Testis (tissue), 2 donors: ENCODE measurements at regions not wholly inside any gene's neighbourhood (a gene's known extent, or its start where the extent isn't known, plus 50 kb on each side); places are given as distances from the start of the nearest gene placed in this dataset.

Experiments used
- DNase-seq: peaks from one replicate; pipeline ENCODE4 v3.0.0-alpha.2; 2019
- H3K27ac ChIP-seq, 2 donors: fragments of 200-600 bp; sonication (generic); one replicate each; pipeline ENCODE4 v1.5.1; 2019
- H3K27me3 ChIP-seq: fragments of 200-600 bp; sonication (generic); one replicate; pipeline ENCODE4 v1.5.1; 2019
- H3K36me3 ChIP-seq: fragments of 200-600 bp; sonication (generic); one replicate; pipeline ENCODE4 v1.5.1; 2017; ENCODE audit warnings: low read depth; ENCODE audit errors: missing control alignments
- H3K4me1 ChIP-seq: fragments of 200-600 bp; sonication (generic); one replicate; pipeline ENCODE4 v1.5.1; 2019
- H3K4me3 ChIP-seq, 2 donors: fragments of 200-600 bp; sonication (generic); one replicate each; pipeline ENCODE4 v1.5.1; 2017 to 2019
- H3K9me3 ChIP-seq: fragments of 200-600 bp; sonication (generic); one replicate; pipeline ENCODE4 v1.5.1; 2017
- POLR2A ChIP-seq: fragments of 450-650 bp; IDR thresholded peaks from one replicate; pipeline ENCODE4 v1.6.1; 2017; ENCODE audit warnings: antibody characterized with exemption, mild to moderate bottlenecking, moderate library complexity
- WGBS, 2 donors: methylation state at CpG; one replicate each; pipeline ENCODE4 v1.1.5; 2018; 5-methylcytosine and 5-hydroxymethylcytosine counted together
- intact Hi-C: fragments of 100-400 bp; cut with DNase I; formaldehyde crosslinking; loops from one replicate; pipeline ENCODE4 v1.15.1; 2023; ENCODE audit warnings: low total_unique reads
- TF ChIP-seq, protein P1 (sequence below), 3 experiments: fragments of 450-650 bp in 2 of 3; fragments of 200-600 bp in 1 of 3; sonication (generic) in 1 of 3; IDR thresholded peaks; one replicate each; pipeline ENCODE4 v1.5.1; 2016 to 2019; ENCODE audit warnings: antibody characterized with exemption in 3 of 3, mild to moderate bottlenecking in 2 of 3, moderate library complexity in 1 of 3

DNA sequence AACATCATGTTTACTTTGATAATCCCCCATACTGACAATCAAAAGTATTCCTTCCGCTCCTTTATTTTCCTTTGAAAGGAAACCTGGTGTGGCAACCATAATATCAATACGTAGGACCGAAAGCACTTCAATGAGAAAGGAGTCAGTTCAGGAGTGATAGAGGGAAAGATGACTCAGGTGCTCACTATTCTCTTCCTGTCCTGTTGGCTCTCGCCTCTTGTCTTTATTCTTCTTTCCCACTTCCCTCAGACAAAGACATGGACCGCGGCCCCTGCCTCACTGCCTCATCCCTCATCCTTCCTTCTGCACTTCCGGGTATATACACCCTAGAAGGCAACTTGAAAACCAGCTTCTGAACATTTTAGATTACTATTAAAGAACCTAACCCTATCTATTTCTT is 49.8 kb upstream of the TNIP3 start:
- 85 to 89% methylated on average over 7 of the region's 7 CpGs for WGBS, 2 donors
- TF ChIP-seq POLR2A, result no peak
- TF ChIP-seq, protein P1, sequence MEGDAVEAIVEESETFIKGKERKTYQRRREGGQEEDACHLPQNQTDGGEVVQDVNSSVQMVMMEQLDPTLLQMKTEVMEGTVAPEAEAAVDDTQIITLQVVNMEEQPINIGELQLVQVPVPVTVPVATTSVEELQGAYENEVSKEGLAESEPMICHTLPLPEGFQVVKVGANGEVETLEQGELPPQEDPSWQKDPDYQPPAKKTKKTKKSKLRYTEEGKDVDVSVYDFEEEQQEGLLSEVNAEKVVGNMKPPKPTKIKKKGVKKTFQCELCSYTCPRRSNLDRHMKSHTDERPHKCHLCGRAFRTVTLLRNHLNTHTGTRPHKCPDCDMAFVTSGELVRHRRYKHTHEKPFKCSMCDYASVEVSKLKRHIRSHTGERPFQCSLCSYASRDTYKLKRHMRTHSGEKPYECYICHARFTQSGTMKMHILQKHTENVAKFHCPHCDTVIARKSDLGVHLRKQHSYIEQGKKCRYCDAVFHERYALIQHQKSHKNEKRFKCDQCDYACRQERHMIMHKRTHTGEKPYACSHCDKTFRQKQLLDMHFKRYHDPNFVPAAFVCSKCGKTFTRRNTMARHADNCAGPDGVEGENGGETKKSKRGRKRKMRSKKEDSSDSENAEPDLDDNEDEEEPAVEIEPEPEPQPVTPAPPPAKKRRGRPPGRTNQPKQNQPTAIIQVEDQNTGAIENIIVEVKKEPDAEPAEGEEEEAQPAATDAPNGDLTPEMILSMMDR (IDR thresholded peaks at IDR 0.05), result no peak
- Histone ChIP-seq H3K27me3 (no peaks in the 10 kb centered on the region), H3K36me3 (no peaks in the 10 kb centered on the region), H3K4me1 (no peaks in the 10 kb centered on the region), H3K27ac (no peak overlapping the region), H3K9me3 (no peaks in the 10 kb centered on the region), H3K4me3 (no peak overlapping the region)
- intact Hi-C loops, result no loop called here
- no peak for DNase-seq
